HG03045 (cell line): ENCODE measurements at regions not wholly inside any gene's neighbourhood (a gene's known extent, or its start where the extent isn't known, plus 50 kb on each side); places are given as distances from the start of the nearest gene placed in this dataset.
"Not testable (repeated sequence)": the region's sequence is repeated elsewhere in the genome, so short reads cannot be mapped to it uniquely, and the experiment has no call there.

ENCODE experiments used
- ATAC-seq: cut with Tn5 transposase; IDR thresholded peaks from one replicate; pipeline ENCODE4 v1.9.1; 2021; ENCODE audit warnings: mild to moderate bottlenecking, moderate library complexity; ENCODE audit not compliant: unreplicated experiment

GRCh38 chr9:75531588-75531987 lies 358.9 kb upstream of the PCSK5 start:
- ATAC-seq, result no peak

- ATAC-seq, result no peak
These were observed 358.0 kb upstream of the PCSK5 start for GRCh38 chr9:75532233-75533050.

GRCh38 chr9:75539523-75539922 lies 350.9 kb upstream of the PCSK5 start:
- ATAC-seq, result no peak

- ATAC-seq, result no peak
These were observed 350.3 kb upstream of the PCSK5 start for GRCh38 chr9:75540185-75540584.

- no peak for ATAC-seq
These were observed 348.7 kb upstream of the PCSK5 start for GRCh38 chr9:75541734-75542133.

- no peak for ATAC-seq
These were observed 345.7 kb upstream of the PCSK5 start for GRCh38 chr9:75544815-75545214.

GRCh38 chr9:75545287-75545686 lies 345.2 kb upstream of the PCSK5 start:
- no peak for ATAC-seq

- no peak for ATAC-seq
These were observed 341.6 kb upstream of the PCSK5 start for GRCh38 chr9:75548871-75549270.

- no peak for ATAC-seq
These were observed 338.6 kb upstream of the PCSK5 start for GRCh38 chr9:75551861-75552260.

GRCh38 chr9:75552941-75553340 lies 337.5 kb upstream of the PCSK5 start:
- no peak for ATAC-seq

GRCh38 chr9:75566813-75567212 lies 323.7 kb upstream of the PCSK5 start:
- ATAC-seq, result not testable (repeated sequence)

- ATAC-seq, result no peak
These were observed 319.9 kb upstream of the PCSK5 start for GRCh38 chr9:75570538-75570937.

- no peak for ATAC-seq
These were observed 315.9 kb upstream of the PCSK5 start for GRCh38 chr9:75574569-75574968.

GRCh38 chr9:75582870-75583269 lies 307.6 kb upstream of the PCSK5 start:
- no peak for ATAC-seq

- ATAC-seq, result no peak
These were observed 301.7 kb upstream of the PCSK5 start for GRCh38 chr9:75588808-75589207.

GRCh38 chr9:75589497-75589896 lies 301.0 kb upstream of the PCSK5 start:
- no peak for ATAC-seq

GRCh38 chr9:75591972-75592371 lies 298.5 kb upstream of the PCSK5 start:
- no peak for ATAC-seq

GRCh38 chr9:75592586-75592985 lies 297.9 kb upstream of the PCSK5 start:
- ATAC-seq, result no peak

GRCh38 chr9:75593920-75594319 lies 296.6 kb upstream of the PCSK5 start:
- no peak for ATAC-seq

- no peak for ATAC-seq
These were observed 291.3 kb upstream of the PCSK5 start for GRCh38 chr9:75599126-75599525.

GRCh38 chr9:75601280-75601679 lies 289.2 kb upstream of the PCSK5 start:
- ATAC-seq, result no peak

GRCh38 chr9:75602060-75602459 lies 288.4 kb upstream of the PCSK5 start:
- no peak for ATAC-seq

GRCh38 chr9:75604661-75605060 lies 285.8 kb upstream of the PCSK5 start:
- no peak for ATAC-seq
